CD4-positive, alpha-beta T cell treated with Interleukin-12 subunit alpha and Interleukin-12 subunit beta, for 1 hour (primary cell): ENCODE measurements at regions not wholly inside any gene's neighbourhood (a gene's known extent, or its start where the extent isn't known, plus 50 kb on each side); places are given as distances from the start of the nearest gene placed in this dataset.

ENCODE experiments used
- DNase-seq: peaks from one replicate; pipeline ENCODE4 v3.0.0-alpha.2; 2020

DNA sequence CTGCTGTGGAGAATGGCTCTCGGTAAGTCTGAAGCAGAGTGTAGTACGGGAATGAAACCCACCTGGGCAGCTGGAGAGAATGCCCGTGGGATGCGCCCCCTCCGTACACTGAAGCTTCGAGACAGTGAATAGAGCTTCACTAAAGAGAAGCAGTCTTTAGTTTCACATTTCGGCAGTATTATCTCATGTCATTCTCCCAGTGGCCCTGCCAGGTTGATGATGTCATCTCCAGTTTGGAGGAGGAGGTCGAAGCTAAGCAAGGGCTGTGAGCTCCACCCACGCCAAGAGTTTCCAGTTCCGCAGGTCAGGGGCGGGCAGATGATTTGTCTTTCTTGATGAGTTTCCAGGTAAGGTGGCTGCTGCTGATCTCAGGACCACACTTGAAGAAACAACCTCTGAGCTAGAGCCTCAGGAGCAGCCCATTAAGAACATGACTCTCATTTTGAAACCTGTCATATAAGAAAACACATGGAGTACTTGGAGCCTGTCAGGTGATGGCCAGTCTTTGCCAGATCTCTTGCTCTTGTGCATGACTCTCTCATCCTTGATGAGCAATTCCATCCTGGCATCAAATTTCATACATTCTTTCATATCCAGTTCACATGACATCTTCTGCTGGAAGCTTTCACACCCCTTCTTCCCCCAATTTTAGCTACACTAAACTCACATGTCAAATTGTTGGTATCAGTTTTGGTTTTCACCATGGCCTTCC is 475.0 kb downstream of the RNF144A start:
- DNase-seq = no peak

DNA sequence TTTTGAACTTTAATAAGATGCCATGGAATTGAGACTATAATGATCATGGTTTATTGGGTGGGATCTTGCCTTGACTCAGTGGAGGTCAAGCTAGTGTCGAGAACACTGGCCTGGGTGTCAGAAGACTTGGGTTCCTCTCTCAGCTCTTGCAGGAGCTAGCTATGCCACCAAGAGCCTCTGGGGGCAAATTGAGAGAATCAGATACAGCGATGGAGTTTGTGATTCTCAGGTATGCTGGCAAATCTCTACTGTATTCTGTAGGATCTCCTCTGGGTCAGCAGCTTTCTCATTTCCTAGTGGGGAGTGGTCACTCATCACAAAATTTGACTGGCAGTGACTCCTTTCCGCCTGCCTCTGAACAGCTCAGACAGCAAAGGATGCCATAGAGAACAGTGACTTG is 477.0 kb downstream of the RNF144A start:
- no peak for DNase-seq

- DNase-seq = no peak
Observed at GRCh38 chr2:7400628-7401027, 483.4 kb downstream of the RNF144A start.

GRCh38 chr2:7403092-7403775 is 486.0 kb downstream of the RNF144A start:
- no peak for DNase-seq

GRCh38 chr2:7405861-7406715 is 488.9 kb downstream of the RNF144A start:
- DNase-seq = no peak

- DNase-seq = no peak
Observed at GRCh38 chr2:7407001-7407400, 489.8 kb downstream of the RNF144A start.

GRCh38 chr2:7407906-7408680 is 490.9 kb downstream of the RNF144A start:
- no peak for DNase-seq

DNA sequence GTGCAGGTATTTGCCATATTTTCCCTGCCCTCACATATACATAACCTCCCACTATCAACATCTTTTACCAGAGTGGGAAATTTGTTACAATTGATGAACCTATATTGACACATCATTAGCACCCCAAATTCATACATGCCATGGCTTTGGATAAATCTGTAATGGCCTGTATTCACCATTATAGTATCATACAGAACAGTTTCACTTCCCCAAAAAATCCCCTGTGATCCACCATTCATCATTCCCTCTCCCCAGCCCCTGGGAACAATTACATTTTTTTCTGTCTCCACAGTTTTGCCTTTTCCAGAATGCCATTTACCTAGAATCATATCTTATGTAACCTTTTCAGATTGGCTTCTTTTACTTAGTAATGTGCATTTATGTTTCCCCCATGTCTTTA is 494.5 kb downstream of the RNF144A start:
- no peak for DNase-seq

- DNase-seq = no peak
Observed at GRCh38 chr2:7417845-7418742, 500.9 kb downstream of the RNF144A start.

DNA sequence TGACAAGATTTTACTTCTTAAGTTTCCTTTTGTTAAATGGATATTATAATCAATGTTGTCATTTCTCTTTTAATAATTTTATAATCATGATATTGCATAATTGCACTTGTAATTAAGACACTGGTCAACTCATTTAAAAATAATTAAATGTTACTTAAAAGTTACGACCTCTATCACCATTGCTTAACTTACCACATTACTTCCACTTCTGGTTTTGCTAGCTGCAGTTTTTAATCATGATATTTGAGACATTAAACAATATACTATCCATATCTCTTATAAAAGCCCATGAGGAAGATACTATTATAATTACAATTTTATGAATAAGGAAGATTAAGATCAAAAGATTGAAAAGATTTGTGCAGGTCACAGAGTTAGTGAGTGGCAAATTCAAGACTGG is 502.0 kb downstream of the RNF144A start:
- no peak for DNase-seq

DNA sequence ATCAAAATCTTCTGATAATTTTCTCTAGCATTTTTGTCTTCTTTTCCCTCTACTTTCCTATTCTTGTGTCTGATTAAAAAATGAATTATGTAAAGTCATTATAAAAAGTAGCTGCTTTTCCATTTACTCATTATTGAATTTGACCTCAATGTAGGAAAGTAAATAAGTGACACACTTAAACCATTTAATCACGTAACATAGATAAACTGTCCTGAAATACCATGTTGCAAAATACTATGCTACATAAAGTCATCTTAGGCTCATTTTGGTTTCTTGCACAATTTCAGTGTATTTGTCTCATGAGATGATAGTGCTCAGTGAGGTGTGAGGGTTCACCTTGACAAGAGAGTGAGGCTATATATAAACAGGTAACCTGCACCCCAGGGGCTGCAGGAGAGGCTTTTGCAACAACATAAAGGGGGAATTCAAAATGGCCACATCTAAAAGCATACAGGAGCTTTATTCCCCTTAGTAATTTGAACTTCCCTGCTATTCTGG is 502.7 kb downstream of the RNF144A start:
- no peak for DNase-seq

DNA sequence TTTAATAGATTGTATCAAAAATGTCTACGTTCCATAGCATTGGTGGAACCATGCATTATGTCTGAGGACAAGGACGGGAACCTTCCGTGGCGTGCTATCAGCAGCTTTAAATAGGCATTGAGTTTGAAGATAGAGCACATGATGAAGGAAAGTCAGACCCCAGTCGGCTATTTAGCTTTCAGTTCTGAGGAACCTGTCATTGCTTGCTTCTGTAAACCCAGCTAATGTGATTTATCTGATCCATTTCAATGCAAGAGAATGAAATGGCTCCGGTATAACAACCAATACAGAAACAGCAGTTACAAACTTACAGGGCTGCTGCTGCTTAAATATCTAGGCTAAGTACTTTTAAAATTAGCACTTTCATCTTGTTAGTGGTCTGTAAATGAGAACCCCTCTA is 503.3 kb downstream of the RNF144A start:
- DNase-seq = no peak

- DNase-seq = no peak
Observed at GRCh38 chr2:7424481-7424880, 507.3 kb downstream of the RNF144A start.

GRCh38 chr2:7427293-7428060 is 510.3 kb downstream of the RNF144A start:
- peak; percentile 73 for DNase-seq

DNA sequence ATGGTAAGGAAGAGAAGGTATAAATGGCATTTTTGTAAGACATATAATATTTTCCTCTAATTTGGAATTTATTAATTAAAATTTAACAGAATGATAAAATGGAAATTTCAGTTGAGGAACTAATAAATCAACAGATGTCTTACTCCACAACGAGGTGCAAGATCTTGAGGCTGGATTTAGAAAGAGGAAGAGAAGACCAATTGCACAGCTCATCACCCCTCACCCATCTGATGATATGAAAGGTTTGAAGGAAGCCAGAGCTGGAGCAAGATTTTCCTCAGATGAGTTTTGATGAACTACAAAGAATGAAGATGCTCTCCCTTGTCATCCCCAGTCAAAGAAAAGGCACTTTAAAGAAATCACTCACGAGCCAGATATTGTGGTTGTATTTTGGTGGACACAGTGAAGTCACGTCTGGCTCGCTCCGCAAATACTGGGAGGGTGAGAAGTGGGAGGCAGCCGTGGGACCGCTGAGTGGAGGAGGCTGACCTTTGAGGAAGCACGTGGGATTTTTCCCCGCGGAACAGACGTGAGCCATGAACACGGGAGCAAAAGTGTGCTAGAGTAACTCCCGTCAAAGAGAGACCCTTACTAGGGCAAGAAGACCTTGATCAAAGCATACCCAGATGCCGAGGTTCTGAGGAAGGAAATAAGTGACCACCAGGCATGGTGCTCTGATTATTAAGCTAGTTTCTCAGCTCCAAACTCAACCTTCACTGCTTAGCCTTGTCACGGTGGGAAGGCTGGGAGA is 511.4 kb downstream of the RNF144A start:
- DNase-seq = no peak

- no peak for DNase-seq
Observed at GRCh38 chr2:7429733-7430132, 512.5 kb downstream of the RNF144A start.

DNA sequence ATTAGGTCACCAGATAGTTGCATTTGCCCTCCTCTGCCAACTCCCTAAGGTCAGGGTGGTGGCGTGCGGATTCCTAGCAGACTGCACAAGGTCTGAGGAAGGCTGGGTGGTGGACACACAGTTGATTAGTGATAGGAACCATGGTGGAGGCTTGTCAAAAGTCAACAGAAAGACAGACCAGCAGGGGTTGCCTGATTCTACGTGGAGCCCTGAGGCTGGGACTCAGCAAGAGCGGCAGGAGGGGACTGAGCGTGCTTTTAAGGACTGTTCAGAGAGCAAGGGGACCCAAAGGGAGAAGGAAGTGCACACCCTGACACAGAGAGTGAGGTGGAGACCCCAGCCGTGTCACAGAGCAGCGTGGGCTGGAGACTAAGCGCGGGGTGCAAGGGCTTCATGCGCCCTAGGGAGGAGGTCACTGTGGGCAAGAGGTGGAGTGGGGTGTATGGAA is 513.2 kb downstream of the RNF144A start:
- no peak for DNase-seq

DNA sequence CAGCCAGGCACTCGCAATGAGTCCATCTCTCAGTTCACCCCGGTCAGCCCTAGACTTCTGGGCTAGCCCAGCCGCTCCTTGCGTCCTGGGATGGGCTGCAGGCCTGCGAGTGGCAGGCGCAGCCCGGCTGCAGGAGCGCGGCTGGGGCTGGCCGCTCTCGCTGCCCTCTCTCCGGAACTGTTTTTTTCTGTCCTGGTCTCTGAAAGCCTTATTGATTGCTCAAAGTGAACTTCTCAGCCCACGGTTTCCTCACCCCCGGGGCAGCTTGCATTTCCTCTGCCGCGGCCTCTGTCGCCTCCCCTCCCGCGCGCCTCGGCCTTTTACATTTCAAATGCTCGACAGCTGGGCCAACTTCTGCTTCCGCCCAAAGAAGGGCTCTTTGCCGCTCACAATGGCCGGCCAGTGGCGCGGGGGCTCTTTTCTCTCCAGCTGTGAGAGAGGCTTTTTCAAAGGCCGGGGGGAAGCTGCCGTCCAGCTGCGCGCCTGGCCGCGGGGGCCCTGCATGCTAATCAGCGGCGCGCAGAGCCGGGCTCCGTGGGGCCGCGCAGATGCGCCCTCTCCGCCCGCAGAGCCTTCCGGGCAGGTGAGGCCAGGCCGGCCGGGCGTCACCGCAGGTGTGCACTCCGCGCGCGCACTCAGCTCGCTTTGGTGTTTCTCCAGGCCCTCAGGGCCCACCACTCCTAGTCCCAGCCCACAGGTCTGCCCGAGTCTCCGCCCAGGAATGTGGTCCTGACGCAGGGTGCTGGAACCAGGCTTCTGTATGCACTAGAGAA is 513.8 kb downstream of the RNF144A start:
- peak; percentile 36 for DNase-seq

DNA sequence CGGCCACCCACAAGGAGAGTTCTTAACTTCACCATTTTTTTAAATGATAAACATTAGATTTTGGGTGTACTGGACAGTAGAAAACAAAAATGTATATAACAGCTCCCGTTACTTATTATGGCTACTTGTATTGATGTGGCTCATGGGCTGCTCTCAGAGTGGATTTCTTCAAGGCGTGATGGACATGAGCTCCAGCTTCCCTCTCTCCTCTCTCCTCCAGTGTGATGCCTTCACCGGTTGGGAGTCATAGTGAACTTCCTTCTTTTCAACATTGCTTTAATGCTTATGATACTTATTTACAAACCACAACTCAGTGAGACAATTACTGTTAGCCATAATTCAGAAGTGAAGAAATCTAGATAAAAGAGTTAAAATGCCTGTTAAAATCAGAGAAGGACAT is 515.2 kb downstream of the RNF144A start:
- DNase-seq = no peak
